Loucy (cell line): ENCODE measurements at regions not wholly inside any gene's neighbourhood (a gene's known extent, or its start where the extent isn't known, plus 50 kb on each side); places are given as distances from the start of the nearest gene placed in this dataset.

Source experiments
- EZH2phosphoT487 ChIP-seq: fragments of 200-600 bp; IDR thresholded peaks from 2 replicates; pipeline ENCODE4 v1.6.1; 2018; ENCODE audit warnings: antibody characterized with exemption, mild to moderate bottlenecking, moderate library complexity, borderline replicate concordance
- TF ChIP-seq, protein P1 (sequence below): fragments of 200-600 bp; sonication (generic); conservative IDR thresholded peaks from 2 replicates; pipeline ENCODE4 v1.5.1; 2014; ENCODE audit warnings: mild to moderate bottlenecking, antibody characterized with exemption, low read length

DNA sequence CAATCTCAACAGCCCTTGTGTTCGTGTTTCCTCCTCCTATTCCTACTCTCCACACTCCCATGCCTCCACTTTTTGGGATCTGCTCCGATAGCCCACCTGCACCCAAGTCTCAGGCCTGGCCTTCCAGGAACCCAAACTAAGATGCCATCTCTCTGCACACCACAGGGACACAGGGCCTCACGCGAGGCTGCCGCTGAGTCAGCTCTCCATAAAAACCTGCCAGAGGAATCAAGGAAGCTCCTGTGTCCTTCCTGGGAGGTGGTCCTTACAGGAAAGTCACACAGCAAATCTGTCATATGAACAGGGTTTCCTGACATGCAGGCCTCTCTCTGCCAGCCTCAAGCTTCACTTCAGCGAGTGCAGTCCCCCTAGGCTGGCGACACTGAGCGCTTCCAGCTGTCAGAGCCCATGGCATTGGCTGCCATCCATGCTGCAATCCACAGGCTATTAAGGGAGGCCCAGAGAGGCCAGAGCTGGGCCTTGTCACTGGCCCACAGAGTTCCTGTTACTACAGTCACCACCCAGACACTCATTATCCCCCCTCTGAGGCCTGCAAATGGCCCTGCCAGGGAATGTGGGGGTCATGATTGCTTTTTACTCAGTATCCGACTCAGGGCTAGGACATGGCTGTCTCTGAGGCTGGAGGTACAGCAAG lies 151.4 kb downstream of the OAT start:
- TF ChIP-seq, protein P1, sequence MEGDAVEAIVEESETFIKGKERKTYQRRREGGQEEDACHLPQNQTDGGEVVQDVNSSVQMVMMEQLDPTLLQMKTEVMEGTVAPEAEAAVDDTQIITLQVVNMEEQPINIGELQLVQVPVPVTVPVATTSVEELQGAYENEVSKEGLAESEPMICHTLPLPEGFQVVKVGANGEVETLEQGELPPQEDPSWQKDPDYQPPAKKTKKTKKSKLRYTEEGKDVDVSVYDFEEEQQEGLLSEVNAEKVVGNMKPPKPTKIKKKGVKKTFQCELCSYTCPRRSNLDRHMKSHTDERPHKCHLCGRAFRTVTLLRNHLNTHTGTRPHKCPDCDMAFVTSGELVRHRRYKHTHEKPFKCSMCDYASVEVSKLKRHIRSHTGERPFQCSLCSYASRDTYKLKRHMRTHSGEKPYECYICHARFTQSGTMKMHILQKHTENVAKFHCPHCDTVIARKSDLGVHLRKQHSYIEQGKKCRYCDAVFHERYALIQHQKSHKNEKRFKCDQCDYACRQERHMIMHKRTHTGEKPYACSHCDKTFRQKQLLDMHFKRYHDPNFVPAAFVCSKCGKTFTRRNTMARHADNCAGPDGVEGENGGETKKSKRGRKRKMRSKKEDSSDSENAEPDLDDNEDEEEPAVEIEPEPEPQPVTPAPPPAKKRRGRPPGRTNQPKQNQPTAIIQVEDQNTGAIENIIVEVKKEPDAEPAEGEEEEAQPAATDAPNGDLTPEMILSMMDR, result no peak
- no peak for TF ChIP-seq EZH2phosphoT487
